H9 (cell line): ENCODE measurements at regions not wholly inside any gene's neighbourhood (a gene's known extent, or its start where the extent isn't known, plus 50 kb on each side); places are given as distances from the start of the nearest gene placed in this dataset.

Source experiments
- DNase-seq: peaks from one replicate; pipeline ENCODE4 v3.0.0-alpha.2; 2017
- H2AFZ ChIP-seq: one replicate; pipeline ENCODE4 v1.6.1; 2013; ENCODE audit warnings: mild to moderate bottlenecking, low read length, control low read depth, moderate library complexity
- H2AK5ac ChIP-seq: 2 replicates; pipeline ENCODE4 v1.6.1; 2013; ENCODE audit warnings: low read length, control low read depth, mixed read lengths; ENCODE audit not compliant: insufficient read length
- H2BK120ac ChIP-seq: one replicate; pipeline ENCODE4 v1.6.1; 2013; ENCODE audit warnings: low read depth, mild to moderate bottlenecking, low read length, control low read depth, inconsistent platforms; ENCODE audit not compliant: poor library complexity, severe bottlenecking
- H2BK12ac ChIP-seq: 2 replicates; pipeline ENCODE4 v1.6.1; 2013; ENCODE audit warnings: low read length, control low read depth, mixed read lengths, low read depth; ENCODE audit not compliant: insufficient read length
- H2BK15ac ChIP-seq: 2 replicates; pipeline ENCODE4 v1.6.1; 2013; ENCODE audit warnings: low read depth, low read length, control low read depth
- H2BK20ac ChIP-seq: one replicate; pipeline ENCODE4 v1.6.1; 2013; ENCODE audit warnings: low read depth, mild to moderate bottlenecking, low read length, control low read depth, inconsistent platforms; ENCODE audit not compliant: poor library complexity, severe bottlenecking
- H2BK5ac ChIP-seq: 2 replicates; pipeline ENCODE4 v1.6.1; 2013; ENCODE audit warnings: low read length, control low read depth, mixed read lengths; ENCODE audit not compliant: insufficient read length
- H3K14ac ChIP-seq: 2 replicates; pipeline ENCODE4 v1.6.1; 2013; ENCODE audit warnings: low read length, control low read depth; ENCODE audit not compliant: insufficient read depth
- H3K18ac ChIP-seq: 2 replicates; pipeline ENCODE4 v1.6.1; 2013; ENCODE audit warnings: low read depth, mild to moderate bottlenecking, mixed read lengths, low read length, control low read depth; ENCODE audit not compliant: insufficient read length
- H3K23ac ChIP-seq: 2 replicates; pipeline ENCODE4 v1.6.1; 2013; ENCODE audit warnings: low read length, control low read depth, mixed read lengths, low read depth; ENCODE audit not compliant: insufficient read length
- H3K23me2 ChIP-seq: 2 replicates; pipeline ENCODE4 v1.6.1; 2013; ENCODE audit warnings: low read depth, mild to moderate bottlenecking, mixed read lengths, low read length, control low read depth; ENCODE audit not compliant: insufficient read length, poor library complexity, severe bottlenecking
- H3K27ac ChIP-seq: 2 replicates; pipeline ENCODE4 v1.5.1; 2013; ENCODE audit warnings: low read length, control low read depth, mixed read lengths, low read depth; ENCODE audit not compliant: insufficient read length
- H3K27me3 ChIP-seq: 2 replicates; pipeline ENCODE4 v1.6.1; 2013; ENCODE audit warnings: low read length, control low read depth, inconsistent platforms; ENCODE audit not compliant: insufficient read depth
- H3K4ac ChIP-seq: 2 replicates; pipeline ENCODE4 v1.6.1; 2013; ENCODE audit warnings: low read depth, mild to moderate bottlenecking, control low read depth, inconsistent platforms, low read length, moderate library complexity
- H3K4me1 ChIP-seq: 2 replicates; pipeline ENCODE4 v1.6.1; 2013; ENCODE audit warnings: low read length, control low read depth, inconsistent platforms; ENCODE audit not compliant: insufficient read depth
- H3K4me2 ChIP-seq: 2 replicates; pipeline ENCODE4 v1.6.1; 2013; ENCODE audit warnings: low read length, control low read depth, mixed read lengths; ENCODE audit not compliant: insufficient read length, insufficient read depth
- H3K56ac ChIP-seq: 2 replicates; pipeline ENCODE4 v1.6.1; 2013; ENCODE audit warnings: low read depth, mild to moderate bottlenecking, mixed read lengths, low read length, control low read depth; ENCODE audit not compliant: insufficient read length
- H3K79me1 ChIP-seq: 2 replicates; pipeline ENCODE4 v1.6.1; 2013; ENCODE audit warnings: low read depth, mild to moderate bottlenecking, moderate library complexity, low read length, control low read depth, inconsistent platforms; ENCODE audit not compliant: insufficient read depth, poor library complexity, severe bottlenecking
- H3K79me2 ChIP-seq: 2 replicates; pipeline ENCODE4 v1.6.1; 2013; ENCODE audit warnings: low read length, control low read depth, inconsistent platforms; ENCODE audit not compliant: insufficient read depth
- H3K9ac ChIP-seq: 2 replicates; pipeline ENCODE4 v1.6.1; 2013; ENCODE audit warnings: low read length, control low read depth, mixed read lengths; ENCODE audit not compliant: insufficient read length; ENCODE audit errors: extremely low read depth
- H3K9me3 ChIP-seq: one replicate; pipeline ENCODE4 v1.6.1; 2013; ENCODE audit warnings: low read depth, low read length, inconsistent platforms; ENCODE audit not compliant: control insufficient read depth
- H3T11ph ChIP-seq: one replicate; pipeline ENCODE4 v1.6.1; 2013; ENCODE audit warnings: mild to moderate bottlenecking, low read length, control low read depth, inconsistent platforms
- H4K20me1 ChIP-seq: one replicate; pipeline ENCODE4 v1.6.1; 2013; ENCODE audit not compliant: control insufficient read depth, insufficient read length, insufficient read depth
- H4K5ac ChIP-seq: 2 replicates; pipeline ENCODE4 v1.6.1; 2013; ENCODE audit warnings: low read depth, mild to moderate bottlenecking, mixed read lengths, low read length, control low read depth; ENCODE audit not compliant: insufficient read length
- H4K8ac ChIP-seq: replicated peaks from 2 replicates; pipeline ENCODE4 v1.6.1; 2013; ENCODE audit warnings: low read length, control low read depth, mixed read lengths, low read depth; ENCODE audit not compliant: insufficient read length
- H4K91ac ChIP-seq: 2 replicates; pipeline ENCODE4 v1.6.1; 2013; ENCODE audit warnings: low read depth, mild to moderate bottlenecking, moderate library complexity, mixed read lengths, low read length, control low read depth; ENCODE audit not compliant: insufficient read length
- H3K27ac Mint-ChIP-seq, 3 experiments: 2 replicates in 2 of 3; 3 replicates in 1 of 3; pipeline ENCODE4 v1.8.0; 2020 to 2021; ENCODE audit warnings: mixed read lengths in 3 of 3, mild to moderate bottlenecking in 1 of 3, moderate library complexity in 1 of 3
- H3K27me3 Mint-ChIP-seq: 2 replicates; pipeline ENCODE4 v1.8.0; 2021; ENCODE audit warnings: low read depth, mild to moderate bottlenecking, moderate library complexity, mixed read lengths
- H3K36me3 Mint-ChIP-seq, 3 experiments: 2 replicates in 2 of 3; 3 replicates in 1 of 3; pipeline ENCODE4 v1.8.0; 2020 to 2021; ENCODE audit warnings: low read depth in 3 of 3, mixed read lengths in 3 of 3; ENCODE audit not compliant: insufficient read depth in 1 of 3
- H3K4me1 Mint-ChIP-seq, 2 experiments: 2 replicates each; pipeline ENCODE4 v1.8.0; 2020; ENCODE audit warnings: mixed read lengths in 2 of 2
- H3K4me3 Mint-ChIP-seq, 2 experiments: 2 replicates in 1 of 2; 3 replicates in 1 of 2; pipeline ENCODE4 v1.8.0; 2020 to 2021; ENCODE audit warnings: mild to moderate bottlenecking in 2 of 2, mixed read lengths in 2 of 2, moderate library complexity in 1 of 2
- H3K9me3 Mint-ChIP-seq, 2 experiments: 2 replicates in 1 of 2; 3 replicates in 1 of 2; pipeline ENCODE4 v1.8.0; 2020; ENCODE audit warnings: mild to moderate bottlenecking in 2 of 2, mixed read lengths in 2 of 2, moderate library complexity in 1 of 2
- CTCF ChIP-seq: fragments of 200-600 bp; sonication (generic); conservative IDR thresholded peaks from 3 replicates; pipeline ENCODE4 v1.8.0; 2021; ENCODE audit warnings: antibody characterized with exemption, mild to moderate bottlenecking
- WGBS: extraction: QIAGEN DNeasy Blood & Tissue Kit; methylation state at CpG from one replicate; pipeline ENCODE4 v1.1.7; 2013; ENCODE audit warnings: missing lambda C conversion rate, low lambda C conversion rate, mixed read lengths; ENCODE audit not compliant: insufficient read length; ENCODE audit errors: extremely low coverage; 5-methylcytosine and 5-hydroxymethylcytosine counted together

- no CpG with 5 or more reads among the region's 3 CpGs for WGBS
- Histone ChIP-seq H2AFZ (no peak overlapping the region), H2BK120ac (no peak overlapping the region), H3K56ac (no peak overlapping the region), H3K79me1 (no peaks in the 10 kb centered on the region), H2BK15ac (no peak overlapping the region), H4K91ac (no peak overlapping the region), H2BK5ac (no peak overlapping the region), H3K4ac (no peak overlapping the region), H3K4me2 (no peak overlapping the region), H3K18ac (no peak overlapping the region), H2AK5ac (no peak overlapping the region), H3K27ac (no peak overlapping the region), H3K79me2 (no peaks in the 10 kb centered on the region), H4K8ac (no peak overlapping the region), H4K5ac (no peak overlapping the region), H2BK20ac (no peak overlapping the region), H3K9me3 (no peaks in the 10 kb centered on the region), H3K23ac (no peak overlapping the region), H3K9ac (no peak overlapping the region), H3K27me3 (no peaks in the 10 kb centered on the region), H3T11ph (no peak overlapping the region), H2BK12ac (no peak overlapping the region), H4K20me1 (no peaks in the 10 kb centered on the region), H3K23me2 (no peaks in the 10 kb centered on the region), H3K14ac (no peak overlapping the region), H3K4me1 (no peaks in the 10 kb centered on the region)
- 0 out of 5 replicates have a peak, but pooled peaks cover 0 to 1% of the 10 kb centered on the region in 2 experiments for H3K9me3 Mint-ChIP-seq
- H3K4me1 Mint-ChIP-seq = no peaks in the 10 kb centered on the region
- no peak for DNase-seq
- no peak overlapping the region; a peak in 1 of 7 replicates for H3K27ac Mint-ChIP-seq
- no peak overlapping the region for H3K4me3 Mint-ChIP-seq
- no peaks in the 10 kb centered on the region; the same call in 1 of the 2 replicates for H3K27me3 Mint-ChIP-seq
- no peaks in the 10 kb centered on the region for H3K36me3 Mint-ChIP-seq
- no peak for TF ChIP-seq CTCF
Measured at GRCh38 chr2:67510745-67511144, 113.6 kb downstream of the ETAA1 start.
